CD4-positive, alpha-beta T cell treated with Interleukin-17A for 1 hour (primary cell): ENCODE measurements at regions not wholly inside any gene's neighbourhood (a gene's known extent, or its start where the extent isn't known, plus 50 kb on each side); places are given as distances from the start of the nearest gene placed in this dataset.

Source experiments
- DNase-seq: peaks from one replicate; pipeline ENCODE4 v3.0.0-alpha.2; 2020

DNA sequence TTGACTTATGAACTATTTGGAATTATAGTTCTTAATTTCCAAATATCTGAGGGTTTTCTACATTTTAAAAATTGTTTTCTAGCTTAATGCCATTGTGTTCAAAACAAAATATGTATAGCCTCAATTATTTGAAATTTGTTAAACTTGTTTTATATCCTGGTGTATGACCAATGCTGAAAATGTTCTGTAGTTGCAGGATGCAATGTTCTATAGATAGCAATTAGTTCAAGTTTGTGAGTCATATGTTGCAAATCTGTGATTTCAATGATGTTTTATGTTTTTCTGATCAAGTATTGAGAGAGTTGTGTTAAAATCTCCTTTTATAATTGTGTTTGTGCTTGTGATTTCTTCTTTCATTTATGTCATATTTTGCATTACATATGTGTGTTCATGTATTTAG, 517.5 kb downstream of the ADGRL2 start:
- no peak for DNase-seq

DNA sequence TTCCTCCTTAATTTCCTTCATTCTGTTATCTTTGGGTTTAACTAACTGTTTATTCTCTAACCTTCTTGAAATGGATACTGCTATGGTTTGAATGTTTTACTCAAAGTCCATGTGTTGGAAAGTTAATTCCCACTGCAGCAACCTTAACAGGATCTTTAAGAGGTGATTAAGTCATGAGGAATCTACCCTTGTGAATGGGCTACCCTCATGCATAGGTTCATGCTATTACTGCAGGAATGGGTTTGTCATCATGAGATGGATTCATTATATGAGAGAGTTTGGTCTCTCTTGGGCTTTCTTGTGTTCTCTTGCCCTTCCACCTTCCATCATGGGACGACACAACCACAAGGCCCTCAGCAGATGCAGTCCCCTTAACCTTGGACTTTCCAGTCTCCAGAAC, 516.9 kb downstream of the ADGRL2 start:
- no peak for DNase-seq

DNA sequence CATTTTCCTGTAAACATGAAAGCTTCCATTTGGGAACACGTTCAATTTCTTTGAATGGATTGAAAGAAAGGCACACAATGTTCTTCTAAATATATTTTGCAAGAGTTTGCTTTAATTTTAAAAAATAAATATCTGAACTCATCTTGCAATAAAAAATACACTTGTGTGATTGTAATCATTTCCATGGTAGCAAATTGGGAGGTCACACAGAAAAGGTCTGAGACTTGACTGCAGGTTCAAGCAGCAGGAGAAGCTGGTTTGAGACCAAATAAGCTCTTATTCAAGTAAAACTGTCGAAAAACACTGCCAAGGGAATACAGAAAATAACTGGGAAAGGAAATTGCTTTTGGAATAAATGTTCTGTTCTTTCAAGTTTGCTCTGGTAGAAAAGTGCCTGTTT, 498.9 kb downstream of the ADGRL2 start:
- no peak for DNase-seq

DNA sequence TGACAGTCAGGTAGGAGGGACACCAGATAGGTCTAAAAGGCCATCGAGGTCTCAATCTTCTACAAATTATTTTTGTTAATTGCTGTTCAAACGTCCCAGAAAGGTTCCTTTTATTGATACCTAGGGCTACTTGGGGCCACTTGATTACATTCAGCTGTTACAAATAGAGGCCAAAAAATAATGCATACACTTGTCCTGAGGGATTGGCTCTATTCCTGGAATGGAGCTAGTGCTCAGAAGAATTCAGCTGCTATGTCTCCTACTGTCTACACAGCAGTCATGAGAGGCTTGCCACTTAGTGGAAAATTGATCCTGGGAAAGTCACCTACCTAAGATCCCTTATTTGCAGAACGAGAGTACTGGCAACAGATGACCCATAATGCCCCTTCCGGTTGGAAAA, 498.3 kb downstream of the ADGRL2 start:
- DNase-seq, result no peak

DNA sequence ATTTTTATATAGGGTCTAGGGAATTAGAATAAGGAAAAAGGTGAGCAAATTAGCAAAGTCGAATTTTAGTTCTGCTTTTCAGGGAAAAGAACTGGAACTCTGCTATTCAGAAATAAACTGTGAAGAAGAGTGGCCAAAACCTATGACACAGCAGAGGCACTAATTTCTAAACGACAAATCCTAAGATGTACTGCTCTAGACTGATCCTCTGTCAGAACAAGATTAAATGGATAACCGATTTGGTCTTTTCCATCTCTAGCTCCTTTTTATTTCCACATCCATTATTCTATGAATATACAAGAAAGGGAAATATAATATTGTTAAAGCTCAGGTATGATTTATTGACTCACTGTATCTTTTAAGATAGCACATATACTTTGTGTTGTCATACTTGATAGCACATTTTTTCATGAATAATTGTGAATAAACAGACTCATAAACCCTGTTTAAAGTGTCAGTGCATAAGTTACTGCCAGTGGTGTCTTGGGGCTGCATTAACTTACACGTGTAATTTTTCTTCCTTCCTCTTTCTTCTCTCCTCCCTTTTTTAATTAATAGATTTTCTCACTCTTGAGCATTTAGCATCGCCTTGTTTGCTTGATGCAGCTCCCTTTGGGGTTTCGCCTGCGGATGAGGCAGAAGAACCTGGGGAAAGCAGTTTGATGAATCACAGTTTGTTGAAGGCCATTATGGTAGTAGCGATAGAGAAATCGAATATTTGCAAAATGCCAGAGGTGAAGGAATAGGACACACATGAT, 496.6 kb downstream of the ADGRL2 start:
- DNase-seq, result no peak

DNA sequence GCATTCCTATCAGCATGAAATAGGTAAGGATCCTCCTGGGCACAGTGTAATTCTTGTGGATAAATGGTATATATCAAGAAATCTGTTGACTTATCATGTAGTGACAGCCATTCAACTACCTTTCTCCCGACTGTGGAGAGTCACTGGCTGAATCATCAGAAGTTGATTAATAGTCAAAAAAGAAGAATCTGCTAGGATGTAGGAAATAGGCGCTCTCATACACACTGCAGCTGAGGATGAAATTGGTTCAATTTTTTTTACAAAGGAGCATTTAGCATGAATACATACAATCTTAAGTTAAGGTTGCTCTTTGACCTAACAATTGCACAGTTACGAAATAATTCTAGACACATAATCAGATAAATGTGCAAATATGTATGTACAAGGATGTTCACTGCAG, 486.8 kb downstream of the ADGRL2 start:
- DNase-seq, result no peak

DNA sequence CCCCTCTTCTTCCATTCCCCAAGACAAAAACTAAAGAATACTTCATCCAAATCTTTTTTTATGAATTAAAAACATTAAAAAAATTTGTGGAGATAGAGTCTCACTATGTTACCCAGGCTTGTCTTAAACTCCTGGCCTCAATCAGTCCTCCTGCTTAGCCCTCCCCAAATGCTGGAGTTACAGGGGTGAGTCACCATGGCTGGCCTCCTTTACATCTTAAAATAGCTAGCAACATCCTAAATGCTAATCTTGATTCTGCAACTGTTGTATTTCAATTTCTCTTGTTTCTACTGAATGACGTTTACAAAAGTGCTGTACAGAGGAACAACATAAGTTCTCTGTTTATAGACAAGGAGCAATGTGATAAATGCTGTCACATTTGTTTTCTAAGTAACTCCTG, 483.5 kb downstream of the ADGRL2 start:
- no peak for DNase-seq

DNA sequence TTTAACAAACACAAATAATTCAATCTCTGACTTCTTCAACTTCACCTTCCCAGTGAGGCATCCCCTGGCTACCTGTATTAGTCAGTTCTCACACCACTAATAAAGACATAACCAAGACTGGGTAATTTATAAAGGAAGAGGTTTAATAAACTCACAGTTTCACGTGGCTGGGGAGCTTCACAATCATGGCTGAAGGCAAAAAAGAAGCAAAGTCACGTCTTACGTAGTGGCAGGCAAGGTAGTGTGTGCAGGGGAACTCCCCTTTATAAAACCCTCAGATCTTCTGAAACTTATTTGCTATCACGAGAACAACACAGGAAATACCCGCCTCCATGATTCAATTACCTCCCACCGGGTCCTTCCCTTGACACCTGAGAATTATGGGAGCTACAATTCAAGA, 478.5 kb downstream of the ADGRL2 start:
- DNase-seq, result no peak

DNA sequence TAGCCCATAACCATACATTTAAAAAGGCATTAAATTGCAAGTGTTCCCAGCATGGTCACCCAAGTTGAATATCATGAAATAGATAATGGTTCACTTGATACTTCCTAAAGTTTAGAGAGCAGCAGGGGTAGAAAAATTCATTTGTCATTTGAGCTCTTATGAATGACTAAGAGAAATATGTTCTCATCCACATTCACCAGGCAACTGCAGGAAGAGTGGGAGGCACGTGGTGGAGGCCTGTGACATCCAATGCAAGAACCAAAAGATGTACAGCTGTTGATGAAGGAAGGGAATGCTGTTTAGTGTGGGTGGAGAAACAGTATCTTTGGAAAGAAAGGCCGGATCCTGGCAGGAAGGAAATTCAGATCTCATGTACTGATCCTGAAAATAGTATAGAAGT, 473.1 kb downstream of the ADGRL2 start:
- no peak for DNase-seq

DNA sequence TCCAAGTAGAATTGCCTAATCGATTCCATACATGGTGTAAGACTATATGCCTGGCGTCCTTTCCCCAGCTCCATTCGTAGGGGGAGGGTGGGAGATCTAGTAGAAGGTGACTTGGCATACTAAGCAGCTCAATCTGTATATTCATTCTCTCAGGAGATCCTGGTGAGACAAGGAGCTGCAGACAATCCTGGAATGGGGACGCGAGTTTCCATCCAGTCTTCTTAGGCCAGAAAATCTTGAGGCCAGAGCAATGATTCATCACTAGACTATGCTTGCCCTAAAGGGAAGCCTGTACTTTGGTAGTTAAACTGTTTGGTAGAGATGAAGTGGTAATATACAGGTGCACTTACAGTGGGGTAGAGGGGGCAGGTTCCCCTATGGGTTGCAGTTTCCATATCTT, 468.7 kb downstream of the ADGRL2 start:
- no peak for DNase-seq

DNA sequence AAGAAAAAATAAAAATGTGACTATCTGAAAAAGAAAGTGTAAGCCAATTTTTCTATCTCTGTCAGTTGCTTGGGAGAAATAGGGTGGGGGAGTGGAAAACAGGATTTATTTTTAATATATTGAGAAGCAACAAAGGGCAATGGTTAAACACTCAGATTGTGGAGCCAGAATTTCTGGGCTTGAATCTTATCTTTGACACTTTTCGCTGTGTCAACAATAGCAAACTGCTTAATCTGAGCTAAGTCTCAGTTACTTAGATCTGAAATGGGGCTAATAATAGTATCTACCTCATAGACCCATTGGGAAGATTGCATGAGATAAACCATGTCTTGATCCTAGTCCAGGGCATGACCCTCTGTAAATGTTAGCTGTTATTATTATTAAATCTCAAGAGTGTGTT, 468.1 kb downstream of the ADGRL2 start:
- DNase-seq, result no peak

DNA sequence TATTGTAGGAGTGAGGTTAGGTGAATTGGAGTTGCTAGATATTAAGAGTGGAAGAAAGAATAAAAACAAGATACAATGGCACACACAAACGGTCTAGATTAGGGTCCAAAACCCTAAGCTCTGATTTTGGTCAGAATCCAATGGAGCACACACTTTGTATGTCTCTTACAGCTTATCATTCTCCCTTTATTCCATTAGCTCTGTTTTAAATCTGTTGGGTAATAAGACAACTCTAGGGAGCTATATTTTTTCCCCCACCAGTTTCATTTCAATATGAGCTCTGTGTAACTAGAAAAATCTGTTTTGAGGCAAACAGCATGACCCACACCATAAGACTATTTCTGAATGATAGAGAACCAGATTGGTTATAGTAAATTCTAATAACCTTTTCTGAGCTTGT, 465.6 kb downstream of the ADGRL2 start:
- no peak for DNase-seq

DNA sequence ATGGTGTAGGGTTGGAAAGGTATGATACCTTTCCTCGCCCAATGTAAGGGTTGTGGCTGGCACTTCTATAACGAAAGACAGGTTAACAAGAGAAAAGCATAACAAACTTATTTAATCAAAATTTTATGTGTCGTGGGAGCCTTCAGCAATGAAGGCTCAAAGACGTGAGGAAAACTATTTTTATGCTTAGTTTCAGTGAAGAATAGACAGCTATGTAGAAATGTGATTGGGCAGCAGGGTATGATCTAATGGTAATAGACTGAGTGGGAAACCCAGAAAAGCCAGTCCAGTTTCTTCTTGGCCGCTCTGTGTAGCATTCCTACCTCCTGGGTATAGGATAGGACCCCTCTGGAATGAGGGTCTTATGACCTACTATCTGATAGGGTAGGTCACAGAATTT, 464.7 kb downstream of the ADGRL2 start:
- DNase-seq, result no peak

DNA sequence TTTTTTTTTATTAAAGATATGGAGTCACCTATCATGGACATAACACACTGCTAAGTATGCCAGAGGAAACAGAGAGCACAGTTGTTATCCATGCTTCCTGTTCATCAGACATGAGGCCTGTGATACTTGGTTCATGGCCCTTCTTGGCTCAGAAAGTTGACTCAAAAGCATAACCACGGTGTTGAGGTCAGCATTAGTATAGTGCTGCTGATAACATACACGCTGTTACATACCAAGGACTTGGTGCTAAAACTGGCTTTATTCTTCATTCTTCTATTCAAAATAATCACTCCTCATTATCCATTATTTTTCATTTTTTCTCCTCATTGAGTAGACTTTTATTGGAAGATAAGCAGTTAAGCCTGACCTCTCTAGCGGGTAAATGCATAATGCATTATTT, 464.1 kb downstream of the ADGRL2 start:
- DNase-seq, result no peak

DNA sequence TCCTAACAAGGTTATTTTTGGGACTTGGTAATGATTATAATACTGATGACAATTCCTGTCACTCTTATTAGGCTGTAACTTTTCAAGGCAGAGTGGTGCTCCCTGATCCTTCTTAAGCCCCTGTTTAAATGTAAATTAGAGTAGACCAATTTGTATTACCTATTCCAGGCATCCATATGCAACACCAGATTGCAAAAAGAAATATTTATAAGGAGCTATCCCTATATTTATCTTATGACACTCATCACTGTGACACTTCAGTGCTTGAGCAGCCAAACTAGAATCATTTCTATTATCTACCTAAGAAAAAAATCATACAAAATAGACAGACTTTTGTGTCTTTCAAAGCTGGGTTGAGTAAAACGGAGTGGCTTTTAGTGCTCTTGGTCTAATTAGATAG, 462.7 kb downstream of the ADGRL2 start:
- DNase-seq, result no peak

DNA sequence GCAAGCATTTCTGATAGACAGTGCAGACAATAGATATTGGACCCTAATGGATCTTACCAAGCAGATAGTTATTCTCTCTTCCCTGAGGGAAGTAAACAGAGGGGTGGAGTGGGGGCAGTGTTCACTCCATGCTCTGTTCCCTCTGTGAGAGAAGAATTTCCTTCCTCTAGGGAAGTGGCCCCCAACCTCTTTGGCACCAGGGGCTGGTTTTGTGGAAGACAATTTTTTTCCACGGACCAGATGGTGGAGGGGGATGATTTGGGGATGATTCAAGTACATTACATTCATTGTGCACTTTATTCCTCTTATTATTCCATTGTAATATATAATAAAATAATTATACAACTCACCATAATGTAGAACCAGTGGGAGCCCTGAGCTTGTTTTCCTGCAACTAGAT, 459.9 kb downstream of the ADGRL2 start:
- no peak for DNase-seq

DNA sequence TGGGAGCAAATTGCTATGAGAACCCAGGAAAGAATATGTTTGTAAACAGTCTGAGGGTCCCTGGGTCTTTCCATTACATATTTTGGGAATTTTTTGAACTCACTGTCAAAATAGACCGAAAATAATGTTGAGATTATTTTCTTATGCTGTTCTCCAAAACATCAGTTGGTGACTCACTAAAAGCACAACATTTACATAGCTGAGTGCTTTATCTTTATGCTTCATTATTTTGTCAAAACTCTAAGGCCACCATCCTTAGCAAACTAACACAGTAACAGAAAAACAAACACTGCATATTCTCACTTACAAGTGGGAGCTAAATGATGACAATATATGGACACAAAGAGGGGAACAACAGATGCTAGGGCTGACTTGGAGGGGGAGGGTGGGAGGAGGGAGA, 459.3 kb downstream of the ADGRL2 start:
- DNase-seq, result no peak

DNA sequence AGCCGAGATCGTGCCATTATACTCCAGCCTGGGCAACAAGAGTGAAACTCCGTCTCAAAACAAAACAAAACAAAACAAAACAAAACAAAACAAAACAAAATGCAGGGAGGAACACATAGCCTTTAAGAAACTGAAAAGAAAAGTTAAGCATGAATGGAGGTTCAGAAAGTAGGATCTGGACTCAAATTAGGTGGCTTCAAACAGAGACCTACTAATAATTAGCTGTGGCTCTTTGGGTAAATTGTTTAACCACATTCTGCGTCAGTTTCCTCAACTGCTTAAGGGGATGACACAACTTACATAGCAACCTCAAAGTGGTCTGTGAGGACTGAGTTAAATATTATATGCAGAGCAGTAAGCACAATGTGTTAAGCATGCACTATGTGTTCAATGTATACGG, 458.2 kb downstream of the ADGRL2 start:
- no peak for DNase-seq

DNA sequence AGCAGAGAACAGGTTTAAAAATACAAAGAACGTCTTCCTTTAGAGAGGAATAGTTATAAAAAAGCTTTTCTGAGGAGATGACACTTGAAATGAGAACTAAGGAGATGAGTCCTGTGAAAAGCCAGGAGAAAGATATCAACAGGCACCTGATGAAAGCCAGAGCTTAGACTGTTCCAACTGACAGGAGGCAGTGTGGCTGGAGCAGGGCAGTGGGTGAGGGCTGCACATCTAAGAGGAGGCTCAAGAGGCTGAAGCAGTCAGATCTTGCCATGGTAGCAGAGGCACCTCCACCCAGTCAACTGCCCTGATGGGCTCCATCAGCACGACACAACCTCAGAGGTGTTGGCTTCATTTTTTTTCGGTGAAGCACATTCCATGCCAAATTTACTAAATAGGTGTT, 445.3 kb downstream of the ADGRL2 start:
- DNase-seq, result no peak

DNA sequence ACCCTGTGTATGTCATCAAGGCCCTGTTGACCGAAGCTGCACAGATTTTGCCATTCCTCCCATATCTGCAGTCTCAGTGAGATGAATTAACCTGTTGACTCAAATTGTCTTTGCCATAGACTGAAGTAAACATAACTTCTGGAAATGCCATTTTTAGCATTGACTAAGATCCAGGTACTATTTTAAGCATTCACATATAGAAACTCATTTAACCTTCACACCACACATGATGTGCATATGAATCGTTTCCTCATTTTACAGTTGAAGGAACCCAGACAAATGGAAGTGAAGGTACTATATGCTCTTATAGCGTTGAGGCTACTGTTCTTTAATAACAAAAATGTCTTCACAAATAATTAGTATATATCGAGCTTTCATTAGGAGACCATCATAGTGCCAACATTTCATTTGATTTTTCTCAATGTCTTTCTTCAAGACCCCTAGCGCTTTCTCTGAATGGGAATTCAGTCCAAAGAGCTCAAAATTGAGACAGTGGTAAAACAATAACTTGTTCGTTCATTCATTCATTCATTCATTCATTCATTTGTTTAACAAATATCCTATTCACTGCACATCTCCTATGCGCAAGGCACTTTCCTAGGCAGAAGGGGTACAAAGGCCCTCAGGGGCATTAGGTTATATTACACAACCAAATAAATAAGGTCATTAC, 444.7 kb downstream of the ADGRL2 start:
- no peak for DNase-seq

DNA sequence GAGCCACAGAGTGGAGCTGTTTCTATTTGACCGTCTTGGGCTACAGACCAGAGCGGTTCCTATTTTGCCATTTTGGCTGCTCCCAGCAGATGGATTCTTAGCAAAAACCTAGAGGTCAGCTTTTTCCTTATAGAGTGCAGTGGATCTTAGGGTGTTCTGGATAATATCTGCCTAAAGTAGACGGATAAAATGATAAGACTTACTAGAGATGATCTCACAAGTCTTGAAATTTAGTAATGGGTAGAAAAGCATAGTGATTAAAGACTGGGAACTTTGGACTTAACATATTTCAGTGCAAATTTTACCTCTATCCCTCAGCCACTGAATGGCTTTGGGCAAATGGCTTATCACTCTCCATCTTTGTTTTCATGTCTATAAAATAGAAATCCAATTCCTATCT, 439.8 kb downstream of the ADGRL2 start:
- DNase-seq, result no peak

DNA sequence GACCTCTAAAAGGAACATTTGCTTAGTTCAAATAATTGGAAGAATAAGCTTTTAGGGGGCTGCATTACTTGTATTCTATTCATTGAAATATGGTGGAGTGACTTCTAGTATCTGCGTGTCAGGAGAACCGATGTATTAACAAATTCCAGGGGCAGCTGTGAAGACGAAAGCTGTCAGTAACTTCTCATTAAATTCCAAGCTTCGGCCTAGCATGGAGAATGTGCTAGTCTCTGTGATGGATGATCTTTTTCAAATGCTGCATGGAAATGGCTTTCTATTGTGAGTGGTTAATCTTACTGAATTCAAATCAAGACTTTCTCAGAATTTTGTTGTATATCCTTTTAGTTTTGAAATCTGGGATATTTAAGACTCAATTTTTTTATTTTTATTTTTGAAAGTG, 429.9 kb downstream of the ADGRL2 start:
- no peak for DNase-seq

DNA sequence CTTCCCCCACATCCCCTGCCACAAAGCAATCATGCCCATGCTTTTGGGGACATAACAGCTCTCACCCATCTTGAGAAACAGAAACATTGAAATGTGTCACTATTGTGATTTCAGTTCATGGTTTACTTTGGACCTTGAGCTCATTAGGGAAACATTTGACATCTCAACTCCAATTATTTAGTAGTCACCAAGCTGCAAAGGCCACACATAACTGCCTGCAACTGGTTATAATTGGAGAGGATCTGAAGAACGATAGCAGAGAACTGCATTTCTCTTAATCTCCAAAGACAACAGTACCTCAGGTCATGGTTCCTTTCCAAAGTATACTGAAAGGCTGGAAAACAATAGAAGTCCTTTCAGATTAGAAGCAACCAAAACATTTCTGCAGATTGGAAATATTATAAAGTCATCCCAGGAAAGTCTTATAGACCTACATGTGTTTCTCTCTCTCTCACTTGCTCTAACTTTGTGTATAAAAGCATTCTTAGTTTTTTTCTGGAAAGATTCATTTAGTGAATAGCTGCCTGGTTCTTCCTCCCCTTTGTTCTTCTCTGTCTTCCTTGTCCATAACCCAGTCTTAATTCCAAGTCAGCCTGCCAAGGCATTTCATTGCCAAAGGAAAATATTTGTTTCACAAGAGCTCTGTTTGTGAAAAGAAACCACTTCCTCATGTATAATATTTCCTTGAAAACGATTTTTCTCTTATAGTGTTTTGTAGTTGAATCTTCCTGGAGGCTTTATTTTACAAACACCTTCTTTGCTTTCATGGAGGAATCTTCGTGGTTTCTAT, 426.8 kb downstream of the ADGRL2 start:
- DNase-seq, result no peak

DNA sequence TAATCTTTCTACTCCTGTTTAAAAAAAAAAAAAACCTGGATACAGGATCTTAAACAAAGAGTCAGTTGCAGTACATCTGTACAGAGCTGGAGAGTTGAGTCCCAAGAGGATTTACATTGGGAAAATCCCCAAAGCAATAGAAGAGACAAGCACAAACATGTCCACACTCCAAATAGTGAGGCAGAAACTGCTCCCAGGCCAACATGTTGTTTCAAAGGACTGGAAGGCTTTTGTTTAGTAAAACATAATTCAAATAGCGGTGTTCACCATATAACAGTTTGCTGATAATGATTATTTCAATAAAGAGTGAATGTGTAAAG, 425.4 kb downstream of the ADGRL2 start:
- DNase-seq, result no peak
